Body of pancreas (tissue), 4 donors: ENCODE measurements at regions not wholly inside any gene's neighbourhood (a gene's known extent, or its start where the extent isn't known, plus 50 kb on each side); places are given as distances from the start of the nearest gene placed in this dataset.

Experiments
- ATAC-seq: fragments of 150-250 bp; one replicate; pipeline ENCODE4 v1.9.1; 2016
- DNase-seq, 4 donors: peaks; one replicate each; pipeline ENCODE4 v3.0.0-alpha.2; 2019
- H3K27ac ChIP-seq, 4 donors: fragments of 200-600 bp; sonication (generic); 1 replicate in 3 of 4; 2 replicates in 1 of 4; pipeline versions ENCODE4 v1.5.1 to v1.6.1; 2016 to 2019; ENCODE audit warnings: mild to moderate bottlenecking in 1 of 4, mixed read lengths in 1 of 4, moderate library complexity in 1 of 4
- H3K27me3 ChIP-seq, 2 donors: fragments of 200-600 bp; sonication (generic); one replicate each; pipeline ENCODE4 v1.6.0; 2016; ENCODE audit warnings: mild to moderate bottlenecking in 1 of 2
- H3K36me3 ChIP-seq, 2 donors: fragments of 200-600 bp; sonication (generic); replicated peaks in 1 of 2; 2 replicates each; pipeline ENCODE4 v1.5.1; 2016; ENCODE audit warnings: low read depth in 2 of 2; ENCODE audit not compliant: insufficient read depth in 1 of 2
- H3K4me1 ChIP-seq: fragments of 200-600 bp; sonication (generic); one replicate; pipeline ENCODE4 v1.6.0; 2016
- H3K4me3 ChIP-seq, 2 donors: fragments of 200-600 bp; sonication (generic); 1 replicate in 1 of 2; 2 replicates in 1 of 2; pipeline ENCODE4 v1.5.1; 2016 to 2019
- H3K9me3 ChIP-seq, 3 donors: fragments of 200-600 bp; sonication (generic); 1 replicate in 2 of 3; 2 replicates in 1 of 3; pipeline ENCODE4 v1.5.1; 2016
- POLR2A ChIP-seq, 3 donors: fragments of 450-650 bp; IDR thresholded peaks; one replicate each; pipeline ENCODE4 v1.6.1; 2016; ENCODE audit warnings: antibody characterized with exemption in 3 of 3, mild to moderate bottlenecking in 2 of 3
- WGBS, 2 donors: methylation state at CpG; one replicate each; pipeline ENCODE4 v1.1.5; 2017; 5-methylcytosine and 5-hydroxymethylcytosine counted together
- intact Hi-C: fragments of 100-400 bp; cut with DNase I; formaldehyde crosslinking; loops from one replicate; pipeline ENCODE4 v1.15.1; 2023
- TF ChIP-seq, protein P1 (sequence below), 7 experiments: fragments of 450-650 bp in 4 of 7; fragments of 200-600 bp in 3 of 7; sonication (generic) in 3 of 7; IDR thresholded peaks; one replicate each; pipeline ENCODE4 v1.5.1; 2016 to 2019; ENCODE audit warnings: antibody characterized with exemption in 7 of 7

DNA sequence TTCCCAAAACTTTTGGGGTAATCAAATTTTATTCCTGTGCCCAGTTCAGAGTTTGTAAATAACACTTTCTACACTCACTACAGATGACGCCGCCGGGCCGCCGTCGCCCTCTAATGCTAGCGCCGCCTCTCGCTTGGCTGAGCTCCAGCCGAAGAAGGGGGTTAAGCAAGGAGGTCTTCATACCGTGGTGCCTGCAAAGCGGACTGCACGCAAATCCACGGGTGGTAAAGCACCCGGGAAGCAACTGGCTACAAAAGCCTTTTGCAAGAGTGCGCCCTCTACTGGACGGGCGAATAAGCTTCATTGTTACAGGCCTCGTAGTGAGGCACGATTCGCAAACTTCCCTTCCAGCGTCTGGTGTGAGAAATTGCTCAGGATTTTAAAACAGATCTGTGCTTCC is 280.4 kb downstream of the MEF2C start:
- H3K27me3 ChIP-seq, result no peaks in the 10 kb centered on the region
- DNase-seq (peak in 1 of 4 donors; percentile 18), ATAC-seq (no peak)
- no peaks in the 10 kb centered on the region for H3K9me3 ChIP-seq
- TF ChIP-seq, protein P1, sequence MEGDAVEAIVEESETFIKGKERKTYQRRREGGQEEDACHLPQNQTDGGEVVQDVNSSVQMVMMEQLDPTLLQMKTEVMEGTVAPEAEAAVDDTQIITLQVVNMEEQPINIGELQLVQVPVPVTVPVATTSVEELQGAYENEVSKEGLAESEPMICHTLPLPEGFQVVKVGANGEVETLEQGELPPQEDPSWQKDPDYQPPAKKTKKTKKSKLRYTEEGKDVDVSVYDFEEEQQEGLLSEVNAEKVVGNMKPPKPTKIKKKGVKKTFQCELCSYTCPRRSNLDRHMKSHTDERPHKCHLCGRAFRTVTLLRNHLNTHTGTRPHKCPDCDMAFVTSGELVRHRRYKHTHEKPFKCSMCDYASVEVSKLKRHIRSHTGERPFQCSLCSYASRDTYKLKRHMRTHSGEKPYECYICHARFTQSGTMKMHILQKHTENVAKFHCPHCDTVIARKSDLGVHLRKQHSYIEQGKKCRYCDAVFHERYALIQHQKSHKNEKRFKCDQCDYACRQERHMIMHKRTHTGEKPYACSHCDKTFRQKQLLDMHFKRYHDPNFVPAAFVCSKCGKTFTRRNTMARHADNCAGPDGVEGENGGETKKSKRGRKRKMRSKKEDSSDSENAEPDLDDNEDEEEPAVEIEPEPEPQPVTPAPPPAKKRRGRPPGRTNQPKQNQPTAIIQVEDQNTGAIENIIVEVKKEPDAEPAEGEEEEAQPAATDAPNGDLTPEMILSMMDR (IDR thresholded peaks at IDR 0.05), result no peak
- TF ChIP-seq POLR2A (IDR thresholded peaks at IDR 0.05), result no peak
- H3K27ac ChIP-seq, result no peak overlapping the region
- 80 to 82% methylated on average over 22 of the region's 22 CpGs for WGBS, 2 donors
- H3K36me3 ChIP-seq, result no peaks in the 10 kb centered on the region
- H3K4me1 ChIP-seq, result no peaks in the 10 kb centered on the region
- intact Hi-C loops, result no loop called here
- H3K4me3 ChIP-seq, result no peak overlapping the region

DNA sequence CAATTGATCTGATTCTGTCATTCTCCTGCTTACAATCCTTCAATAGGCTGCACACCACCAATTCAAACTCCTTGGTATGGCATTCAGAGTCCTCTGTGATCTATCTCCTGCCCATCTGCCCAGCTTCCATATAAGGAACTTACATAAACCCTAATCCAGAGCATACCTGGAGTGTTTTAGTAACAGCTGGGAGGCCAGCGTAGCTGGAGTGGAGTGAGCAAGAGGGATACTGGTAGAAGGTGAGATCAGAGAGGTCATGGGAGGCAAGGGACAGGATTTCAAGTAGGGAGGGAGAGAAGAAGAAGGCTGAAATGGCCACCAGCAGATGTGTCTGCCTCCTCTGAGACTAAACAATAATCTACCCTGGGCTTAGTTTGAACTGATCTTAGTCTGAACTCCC is 288.5 kb downstream of the MEF2C start:
- ATAC-seq (no peak), DNase-seq (no peak)
- Histone ChIP-seq H3K9me3 (no peaks in the 10 kb centered on the region), H3K27me3 (no peaks in the 10 kb centered on the region), H3K4me1 (no peaks in the 10 kb centered on the region), H3K36me3 (no peaks in the 10 kb centered on the region), H3K4me3 (no peak overlapping the region), H3K27ac (no peak overlapping the region)
- intact Hi-C loops, result no loop called here
- WGBS, 2 donors, result 40 to 50% methylated on average over 1 of the region's 1 CpG
- TF ChIP-seq, protein P1 (IDR thresholded peaks at IDR 0.05), result no peak

DNA sequence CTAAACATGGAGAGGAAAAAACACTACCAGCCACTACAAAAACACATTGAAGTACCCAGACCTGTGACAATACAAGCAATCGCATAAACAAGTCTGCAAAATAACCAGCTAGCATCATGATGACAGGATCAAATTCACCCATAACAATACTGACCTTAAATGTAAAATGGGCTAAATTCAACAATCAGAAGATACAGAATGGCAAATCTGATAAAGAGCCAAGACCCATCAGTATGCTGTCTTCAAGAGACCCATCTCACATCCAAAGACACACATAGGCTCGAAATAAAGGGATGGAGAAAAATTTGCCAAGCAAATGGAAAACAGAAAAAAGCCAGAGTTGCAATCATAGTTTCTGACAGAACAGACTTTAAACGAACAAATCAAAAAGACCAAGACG is 294.4 kb downstream of the MEF2C start:
- 57 to 71% methylated on average over 4 of the region's 4 CpGs for WGBS, 2 donors
- Histone ChIP-seq H3K4me1 (no peaks in the 10 kb centered on the region), H3K27me3 (no peaks in the 10 kb centered on the region), H3K4me3 (no peak overlapping the region), H3K36me3 (no peaks in the 10 kb centered on the region), H3K9me3 (peaks cover 0 to 14% (median 0%) of the 10 kb centered on the region in 3 donors), H3K27ac (no peak overlapping the region)
- intact Hi-C loops, result no loop called here
- ATAC-seq, result no peak
- TF ChIP-seq, protein P1 (IDR thresholded peaks at IDR 0.05), result no peak
- TF ChIP-seq POLR2A (IDR thresholded peaks at IDR 0.05), result no peak
- no peak for DNase-seq

DNA sequence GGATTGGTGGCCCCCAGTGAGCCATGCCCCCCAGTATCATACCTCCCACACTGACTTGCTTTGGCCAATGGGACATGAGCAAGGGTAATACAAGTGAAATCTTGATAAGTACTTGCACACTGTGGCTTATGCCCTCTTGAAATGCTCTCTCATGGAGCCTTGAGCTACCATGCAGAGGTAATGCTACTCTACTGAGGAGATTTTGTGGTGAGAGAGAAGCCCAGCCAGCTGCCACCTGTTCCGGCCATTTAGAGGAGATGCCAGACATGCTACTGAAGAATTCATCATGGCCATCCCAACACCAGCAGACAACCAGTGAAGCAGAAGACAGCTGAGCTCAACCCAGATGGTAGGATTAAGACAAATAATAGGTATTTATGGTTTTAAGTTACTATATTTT is 299.5 kb downstream of the MEF2C start:
- Histone ChIP-seq H3K27ac (no peak overlapping the region), H3K27me3 (no peaks in the 10 kb centered on the region), H3K9me3 (peaks cover 0 to 6% (median 0%) of the 10 kb centered on the region in 3 donors), H3K4me1 (no peaks in the 10 kb centered on the region), H3K4me3 (no peak overlapping the region), H3K36me3 (no peaks in the 10 kb centered on the region)
- no peak for TF ChIP-seq POLR2A (IDR thresholded peaks at IDR 0.05)
- TF ChIP-seq, protein P1 (IDR thresholded peaks at IDR 0.05), result no peak
- intact Hi-C loops, result no loop called here
- DNase-seq (no peak), ATAC-seq (no peak)
- 70 to 90% methylated on average over 1 of the region's 1 CpG for WGBS, 2 donors

DNA sequence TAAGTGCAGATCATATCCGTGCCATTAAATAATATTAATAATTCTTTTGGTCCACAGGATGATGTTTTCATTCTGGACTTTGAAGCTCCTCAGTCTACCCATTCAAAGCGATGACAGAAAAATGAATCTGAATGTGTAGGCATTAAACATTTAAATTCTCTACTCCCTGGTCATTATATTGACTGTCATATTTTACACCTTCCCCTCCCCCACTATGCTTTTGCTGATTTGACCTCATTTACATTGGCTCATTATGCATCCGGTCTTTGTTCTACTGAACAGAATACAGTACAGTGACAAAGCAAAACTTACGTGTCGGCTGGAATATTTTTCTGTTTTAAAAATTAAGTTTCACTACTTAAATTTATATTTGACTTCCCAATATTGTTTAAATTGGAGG is 289.7 kb upstream of the TMEM161B start:
- H3K27ac ChIP-seq, result no peak overlapping the region
- no peaks in the 10 kb centered on the region for H3K9me3 ChIP-seq
- H3K4me3 ChIP-seq, result no peak overlapping the region
- ATAC-seq, result no peak
- TF ChIP-seq, protein P1 (IDR thresholded peaks at IDR 0.05), result no peak
- TF ChIP-seq POLR2A (IDR thresholded peaks at IDR 0.05), result no peak
- no peaks in the 10 kb centered on the region for H3K36me3 ChIP-seq
- intact Hi-C loops, result no loop called here
- WGBS, 2 donors, result 83 to 84% methylated on average over 5 of the region's 5 CpGs
- H3K4me1 ChIP-seq, result no peaks in the 10 kb centered on the region
- DNase-seq, result no peak
- no peaks in the 10 kb centered on the region for H3K27me3 ChIP-seq
